ENCODE measurements at regions not wholly inside any gene's neighbourhood (a gene's known extent, or its start where the extent isn't known, plus 50 kb on each side); places are given as distances from the start of the nearest gene placed in this dataset.

- TF ChIP-seq ZNF274 (IDR thresholded peaks at IDR 0.05; ENCODE audit: low read depth, low read length) (no peak), YY1 (IDR thresholded peaks at IDR 0.05; ENCODE audit: insufficient read depth, insufficient read length) (no peak)
These were observed 148.8 kb downstream of the ZBTB18 start for GRCh38 chr1:244199902-244200301.

Measured in NT2/D1 (cell line).